ENCODE measurements at regions not wholly inside any gene's neighbourhood (a gene's known extent, or its start where the extent isn't known, plus 50 kb on each side); places are given as distances from the start of the nearest gene placed in this dataset.

- no peak overlapping the region for H2BK20ac ChIP-seq (ENCODE audit: low read depth, low read length)
- H3K9me3 ChIP-seq (ENCODE audit: control insufficient read depth, insufficient read depth, low read length) = no peaks in the 10 kb centered on the region
- ChIA-PET POLR2A (ENCODE audit: unreplicated experiment) (no interaction called here), CTCF (no interaction called here)
- no peaks in the 10 kb centered on the region for H3K79me1 ChIP-seq (ENCODE audit: low read depth in 1 of 2, low read length in 2 of 2)
- H3K27me3 ChIP-seq (ENCODE audit: control insufficient read depth, insufficient read depth, low read length) = no peaks in the 10 kb centered on the region
- no peak overlapping the region for H3K56ac ChIP-seq (ENCODE audit: extremely low read depth, insufficient read depth, low read length)
- no peak overlapping the region for H2AK9ac ChIP-seq (replicated peaks; ENCODE audit: low read depth, low read length, poor library complexity)
- no peak overlapping the region for H2BK120ac ChIP-seq (ENCODE audit: low read depth, low read length)
- no peak overlapping the region for H4K8ac ChIP-seq (ENCODE audit: low read depth in 2 of 2, low read length in 2 of 2)
- no peak overlapping the region for H3K4ac ChIP-seq (ENCODE audit: low read depth, low read length)
- H4K5ac ChIP-seq (ENCODE audit: low read depth, low read length) = no peak overlapping the region
- no peak overlapping the region for H2AK5ac ChIP-seq (ENCODE audit: low read depth, low read length)
- intact Hi-C loops (cut with micrococcal nuclease) (no loop called here), dilution Hi-C loops (cut with HindIII; ENCODE audit: low sequenced_read_pairs, unreplicated experiment) (no loop called here), in situ Hi-C loops (cut with MboI; ENCODE audit: low sequenced_read_pairs) (no loop called here)
- no peak overlapping the region for H3K23ac ChIP-seq (ENCODE audit: low read depth, low read length)
- no peak overlapping the region for H2AFZ ChIP-seq (replicated peaks; ENCODE audit: low read length, poor library complexity)
- H3K4me3 ChIP-seq (ENCODE audit: insufficient read depth, low read depth, low read length) = no peak overlapping the region
- no peak overlapping the region for H3K4me2 ChIP-seq (ENCODE audit: low read depth, low read length)
- ATAC-seq (ENCODE audit: low read depth) (no peak), DNase-seq (no peak)
- no peaks in the 10 kb centered on the region for H3K36me3 ChIP-seq (ENCODE audit: control insufficient read depth, insufficient read depth, low read length)
- no peak overlapping the region for H4K91ac ChIP-seq (ENCODE audit: insufficient read depth, low read depth, low read length)
- no TSS peak for BruUV-seq (replicated peaks)
- H2BK5ac ChIP-seq (ENCODE audit: low read depth, low read length, poor library complexity, severe bottlenecking) = no peak overlapping the region
- TF ChIP-seq RAD21 (IDR thresholded peaks at IDR 0.05; ENCODE audit: low read length) (no peak), CEBPB (IDR thresholded peaks at IDR 0.05; ENCODE audit: low read depth, low read length) (peak; percentile 43), POLR2A (IDR thresholded peaks at IDR 0.05; ENCODE audit: low read depth, low read length) (no peak)
- WGBS, 2 experiments (ENCODE audit: extremely low coverage in 2 of 2, insufficient read length in 1 of 2) = 20% methylated on average over 1 of the region's 3 CpGs; no CpG with 5 or more reads in 1 of the 2 experiments
- H3K9me1 ChIP-seq (ENCODE audit: insufficient read depth, low read length) = no peaks in the 10 kb centered on the region
- H3K27ac ChIP-seq (ENCODE audit: insufficient read depth, low read length) = no peak overlapping the region
- no peak overlapping the region for H2BK15ac ChIP-seq (ENCODE audit: low read depth, low read length)
- H4K20me1 ChIP-seq (ENCODE audit: insufficient read depth, low read length) = no peaks in the 10 kb centered on the region
- no peaks in the 10 kb centered on the region for H3K4me1 ChIP-seq (ENCODE audit: control insufficient read depth, insufficient read depth, low read length)
- H3K14ac ChIP-seq (replicated peaks; ENCODE audit: low read depth, low read length) = no peak overlapping the region
- H3K9ac ChIP-seq (ENCODE audit: low read depth, low read length) = no peak overlapping the region
- no peak overlapping the region for H3K18ac ChIP-seq (ENCODE audit: low read depth, low read length)
Measured at GRCh38 chr15:61564785-61565184, 335.7 kb upstream of the RORA start.
